Natural killer cell (primary cell): ENCODE measurements at regions not wholly inside any gene's neighbourhood (a gene's known extent, or its start where the extent isn't known, plus 50 kb on each side); places are given as distances from the start of the nearest gene placed in this dataset.

Source experiments
- ATAC-seq, 3 donors: fragments of 150-1000 bp in 2 of 3; fragments of 200-7000 bp in 1 of 3; cut with Tn5 transposase; 1 replicate in 1 of 3; 2 replicates in 2 of 3; pipeline ENCODE4 v1.10.0; 2021; ENCODE audit warnings: mild to moderate bottlenecking in 2 of 3, moderate library complexity in 2 of 3
- DNase-seq, 2 donors: peaks; one replicate each; pipeline versions ENCODE4 v3.0.0 to v3.0.0-alpha.2; 2013 to 2021; ENCODE audit warnings: mixed read lengths in 1 of 2
- H3K27ac ChIP-seq: one replicate; pipeline ENCODE4 v1.5.1; 2013; ENCODE audit warnings: mild to moderate bottlenecking, low read length
- H3K27me3 ChIP-seq: one replicate; pipeline ENCODE4 v1.6.1; 2013; ENCODE audit warnings: low read length; ENCODE audit not compliant: control insufficient read depth, insufficient read depth
- H3K36me3 ChIP-seq: one replicate; pipeline ENCODE4 v1.6.1; 2013; ENCODE audit warnings: low read length; ENCODE audit not compliant: control insufficient read depth, insufficient read depth
- H3K4me1 ChIP-seq: one replicate; pipeline ENCODE4 v1.6.1; 2013; ENCODE audit warnings: low read length; ENCODE audit not compliant: control insufficient read depth, insufficient read depth
- H3K4me3 ChIP-seq: one replicate; pipeline ENCODE4 v1.5.1; 2013; ENCODE audit warnings: low read length
- H3K9me3 ChIP-seq: one replicate; pipeline ENCODE4 v1.6.1; 2013; ENCODE audit warnings: low read length; ENCODE audit not compliant: control insufficient read depth, insufficient read depth
- H3K27ac Mint-ChIP-seq, 2 donors: one replicate each; pipeline ENCODE4 v1.8.0; 2022; ENCODE audit warnings: mild to moderate bottlenecking in 2 of 2, mixed read lengths in 2 of 2, moderate library complexity in 1 of 2
- H3K27me3 Mint-ChIP-seq, 2 donors: one replicate each; pipeline ENCODE4 v1.8.0; 2022; ENCODE audit warnings: low read depth in 2 of 2, mixed read lengths in 2 of 2
- H3K36me3 Mint-ChIP-seq: one replicate; pipeline ENCODE4 v1.8.0; 2022; ENCODE audit warnings: mixed read lengths
- H3K4me1 Mint-ChIP-seq, 2 donors: one replicate each; pipeline ENCODE4 v1.8.0; 2022; ENCODE audit warnings: mixed read lengths in 2 of 2
- H3K4me3 Mint-ChIP-seq: one replicate; pipeline ENCODE4 v1.8.0; 2022; ENCODE audit warnings: mild to moderate bottlenecking, moderate library complexity, mixed read lengths
- H3K9me3 Mint-ChIP-seq, 2 donors: one replicate each; pipeline ENCODE4 v1.8.0; 2022; ENCODE audit warnings: mixed read lengths in 2 of 2
- CTCF ChIP-seq: fragments of 200-600 bp; IDR thresholded peaks from one replicate; pipeline ENCODE4 v1.8.0; 2022; ENCODE audit warnings: antibody characterized with exemption
- WGBS: methylation state at CpG from one replicate; pipeline ENCODE4 v1.1.7; 2013; ENCODE audit warnings: missing lambda C conversion rate; ENCODE audit not compliant: insufficient coverage; 5-methylcytosine and 5-hydroxymethylcytosine counted together
- intact Hi-C: fragments of 100-400 bp; cut with micrococcal nuclease; formaldehyde crosslinking; loops from one replicate; pipeline ENCODE4 v1.14.2; 2022

DNA sequence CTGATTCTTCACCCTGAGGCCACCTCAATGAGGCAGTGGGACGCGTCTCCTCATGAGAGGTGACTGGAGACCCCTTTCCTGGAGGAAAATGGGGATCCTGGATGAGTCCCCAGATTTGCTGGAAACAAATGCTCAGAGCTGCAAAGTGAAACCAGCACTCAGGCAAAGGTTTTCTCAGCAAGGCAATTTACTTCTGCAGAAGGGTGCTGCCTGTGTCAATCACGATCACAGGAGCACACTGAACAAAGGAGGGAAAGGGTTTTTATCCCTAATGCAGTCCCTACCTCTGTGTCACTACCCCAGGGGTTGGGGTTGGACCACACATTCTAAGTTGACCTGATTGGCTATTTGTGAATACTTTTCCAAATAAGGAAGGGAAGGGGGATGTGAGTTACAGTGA, 69.9 kb upstream of the CDK20 start:
- intact Hi-C loops = no loop called here
- WGBS = 96% methylated on average over 2 of the region's 3 CpGs
- H3K4me1 Mint-ChIP-seq = peaks cover 0 to 2% of the 10 kb centered on the region in 2 donors

GRCh38 chr9:88043647-88044046, 69.3 kb upstream of the CDK20 start:
- Mint-ChIP-seq H3K9me3 (peaks cover 5 to 8% of the 10 kb centered on the region in 2 donors), H3K4me1 (no peaks in the 10 kb centered on the region), H3K4me3 (no peak overlapping the region), H3K36me3 (peaks cover 7% of the 10 kb centered on the region), H3K27me3 (no peaks in the 10 kb centered on the region), H3K27ac (no peak overlapping the region)
- H3K27ac ChIP-seq = no peak overlapping the region
- intact Hi-C loops = no loop called here
- ATAC-seq = no peak
- peaks cover 19% of the 10 kb centered on the region for H3K9me3 ChIP-seq
- H3K4me1 ChIP-seq = no peaks in the 10 kb centered on the region
- no peak overlapping the region for H3K4me3 ChIP-seq
- H3K36me3 ChIP-seq = no peaks in the 10 kb centered on the region
- DNase-seq = no peak
- no peak for TF ChIP-seq CTCF
- 89% methylated on average over 3 of the region's 3 CpGs for WGBS
- H3K27me3 ChIP-seq = no peaks in the 10 kb centered on the region

More for the DNA sequence above, 69.9 kb upstream of the CDK20 start:
- Mint-ChIP-seq H3K36me3 (peaks cover 7% of the 10 kb centered on the region), H3K27me3 (no peaks in the 10 kb centered on the region), H3K9me3 (peaks cover 5 to 8% of the 10 kb centered on the region in 2 donors), H3K27ac (no peak overlapping the region), H3K4me3 (no peak overlapping the region)
- DNase-seq (no peak), ATAC-seq (no peak)
- TF ChIP-seq CTCF = no peak
- peaks cover 19% of the 10 kb centered on the region for H3K9me3 ChIP-seq
- H3K36me3 ChIP-seq = no peaks in the 10 kb centered on the region
- H3K4me1 ChIP-seq = no peaks in the 10 kb centered on the region
- H3K27ac ChIP-seq = no peak overlapping the region
- H3K4me3 ChIP-seq = no peak overlapping the region
- no peaks in the 10 kb centered on the region for H3K27me3 ChIP-seq

DNA sequence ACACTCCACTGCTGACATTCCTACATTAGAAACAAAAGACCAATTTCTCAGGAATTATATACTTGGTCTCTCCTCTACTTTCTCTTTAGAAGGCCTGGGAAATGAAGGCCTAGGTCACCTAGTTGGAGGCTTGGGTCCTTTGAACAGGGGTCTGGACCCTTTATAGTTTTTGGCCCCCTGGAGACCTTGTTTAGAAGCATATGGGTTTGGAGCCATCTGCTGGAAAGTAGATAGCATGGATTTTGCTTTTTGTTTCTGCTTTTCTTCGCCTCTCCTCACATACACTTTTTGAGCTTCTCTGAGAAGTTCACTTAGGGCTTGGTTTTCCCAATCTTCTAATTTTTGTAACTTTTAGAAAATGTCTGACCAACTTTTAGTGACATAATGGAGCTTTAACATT, 67.1 kb upstream of the CDK20 start:
- Mint-ChIP-seq H3K36me3 (peaks cover 7% of the 10 kb centered on the region), H3K27ac (no peak overlapping the region), H3K27me3 (no peaks in the 10 kb centered on the region), H3K9me3 (peaks cover 8 to 17% of the 10 kb centered on the region in 2 donors), H3K4me1 (no peaks in the 10 kb centered on the region), H3K4me3 (no peak overlapping the region)
- H3K4me3 ChIP-seq = no peak overlapping the region
- no peaks in the 10 kb centered on the region for H3K4me1 ChIP-seq
- no peaks in the 10 kb centered on the region for H3K27me3 ChIP-seq
- no peak for ATAC-seq
- intact Hi-C loops = no loop called here
- no peak overlapping the region for H3K27ac ChIP-seq
- no peak for TF ChIP-seq CTCF
- DNase-seq = no peak
- peaks cover 29% of the 10 kb centered on the region for H3K9me3 ChIP-seq
- H3K36me3 ChIP-seq = no peaks in the 10 kb centered on the region
- whole genome bisulfite sequencing = 88% methylated on average over 1 of the region's 1 CpG

GRCh38 chr9:88037285-88037845, 63.0 kb upstream of the CDK20 start:
- H3K27me3 ChIP-seq = no peaks in the 10 kb centered on the region
- H3K4me1 ChIP-seq = no peaks in the 10 kb centered on the region
- no peak overlapping the region for H3K27ac ChIP-seq
- H3K27ac Mint-ChIP-seq = no peak overlapping the region
- peaks cover 3 to 9% of the 10 kb centered on the region in 2 donors for H3K9me3 Mint-ChIP-seq
- no peak for DNase-seq
- H3K4me3 ChIP-seq = no peak overlapping the region
- no peaks in the 10 kb centered on the region for H3K36me3 Mint-ChIP-seq
- 70% methylated on average over 3 of the region's 3 CpGs for WGBS
- no peaks in the 10 kb centered on the region for H3K36me3 ChIP-seq
- intact Hi-C loops = no loop called here
- H3K27me3 Mint-ChIP-seq = peaks cover 0 to 7% of the 10 kb centered on the region in 2 donors
- ATAC-seq = no peak
- no peaks in the 10 kb centered on the region for H3K4me1 Mint-ChIP-seq
- TF ChIP-seq CTCF = no peak
- H3K9me3 ChIP-seq = peaks cover 13% of the 10 kb centered on the region
- no peak overlapping the region for H3K4me3 Mint-ChIP-seq
